GM18868 (cell line): ENCODE measurements at regions not wholly inside any gene's neighbourhood (a gene's known extent, or its start where the extent isn't known, plus 50 kb on each side); places are given as distances from the start of the nearest gene placed in this dataset.
"Not testable (repeated sequence)": the region's sequence is repeated elsewhere in the genome, so short reads cannot be mapped to it uniquely, and the experiment has no call there.

Source experiments
- ATAC-seq: cut with Tn5 transposase; IDR thresholded peaks from one replicate; pipeline ENCODE4 v1.9.1; 2021; ENCODE audit warnings: mild to moderate bottlenecking, moderate library complexity; ENCODE audit not compliant: unreplicated experiment

GRCh38 chr16:47872225-47872624, 283.6 kb downstream of the ABCC12 start:
- ATAC-seq, result no peak

GRCh38 chr16:47866423-47866822, 289.4 kb downstream of the ABCC12 start:
- ATAC-seq, result no peak

DNA sequence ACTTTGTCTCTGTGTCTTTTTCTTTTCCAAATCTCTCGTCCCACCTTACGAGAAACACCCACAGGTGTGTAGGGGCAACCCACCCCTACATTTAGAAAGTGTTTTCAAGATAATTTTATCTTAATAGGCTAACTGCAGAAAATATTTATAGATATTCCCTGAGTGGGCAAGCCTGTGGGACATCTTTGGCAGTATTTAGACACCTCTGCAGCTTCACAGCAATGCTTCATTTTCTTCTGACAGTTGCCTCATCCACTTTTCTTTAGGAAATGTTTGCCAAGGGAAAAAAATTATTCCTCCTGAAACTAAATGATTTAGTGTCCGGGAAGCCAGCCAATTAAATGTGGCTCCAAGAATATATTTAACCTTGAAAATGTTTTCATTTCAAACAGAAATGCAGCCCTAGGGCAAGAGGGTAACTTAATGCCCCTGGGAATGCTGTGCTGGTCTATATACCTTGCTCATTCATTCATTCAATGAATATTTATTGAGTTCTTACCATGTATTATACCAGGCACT, 290.4 kb downstream of the ABCC12 start:
- no peak for ATAC-seq

DNA sequence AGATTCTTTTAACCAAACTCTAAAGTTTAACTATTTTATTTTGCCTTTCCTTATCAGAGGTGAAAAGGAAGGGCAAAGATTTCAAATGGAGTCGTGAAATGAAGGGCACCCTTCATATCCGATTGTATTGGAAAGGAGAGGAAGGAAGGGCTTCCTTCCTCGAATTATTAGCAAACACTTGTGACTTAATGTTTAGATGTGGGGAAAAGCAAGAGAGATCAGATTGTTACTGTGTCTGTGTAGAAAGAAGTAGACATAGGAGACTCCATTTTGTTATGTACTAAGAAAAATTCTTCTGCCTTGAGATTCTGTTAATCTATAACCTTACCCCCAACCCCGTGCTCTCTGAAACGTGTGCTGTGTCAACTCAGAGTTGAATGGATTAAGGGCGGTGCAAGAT, 291.5 kb downstream of the ABCC12 start:
- not testable (repeated sequence) for ATAC-seq

DNA sequence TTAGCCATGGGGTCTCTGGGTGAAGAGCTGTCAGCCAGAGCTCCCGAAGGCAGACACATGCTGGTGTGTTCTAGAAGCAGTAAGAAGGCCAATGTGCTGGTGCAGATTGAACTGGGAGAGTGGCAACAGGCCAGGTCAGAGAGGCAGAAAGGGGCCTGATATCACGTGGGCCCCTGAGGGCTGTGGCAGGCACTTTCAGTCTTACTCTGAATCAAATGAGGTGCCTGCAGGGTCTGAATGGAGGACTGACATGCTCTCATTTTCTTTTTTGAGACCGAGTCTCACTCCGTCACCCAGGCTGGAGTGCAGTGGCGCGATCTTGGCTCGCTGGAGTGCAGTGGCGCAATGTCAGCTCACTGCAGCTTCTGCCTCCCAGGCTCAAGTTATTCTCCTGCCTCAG, 293.8 kb downstream of the ABCC12 start:
- no peak for ATAC-seq

DNA sequence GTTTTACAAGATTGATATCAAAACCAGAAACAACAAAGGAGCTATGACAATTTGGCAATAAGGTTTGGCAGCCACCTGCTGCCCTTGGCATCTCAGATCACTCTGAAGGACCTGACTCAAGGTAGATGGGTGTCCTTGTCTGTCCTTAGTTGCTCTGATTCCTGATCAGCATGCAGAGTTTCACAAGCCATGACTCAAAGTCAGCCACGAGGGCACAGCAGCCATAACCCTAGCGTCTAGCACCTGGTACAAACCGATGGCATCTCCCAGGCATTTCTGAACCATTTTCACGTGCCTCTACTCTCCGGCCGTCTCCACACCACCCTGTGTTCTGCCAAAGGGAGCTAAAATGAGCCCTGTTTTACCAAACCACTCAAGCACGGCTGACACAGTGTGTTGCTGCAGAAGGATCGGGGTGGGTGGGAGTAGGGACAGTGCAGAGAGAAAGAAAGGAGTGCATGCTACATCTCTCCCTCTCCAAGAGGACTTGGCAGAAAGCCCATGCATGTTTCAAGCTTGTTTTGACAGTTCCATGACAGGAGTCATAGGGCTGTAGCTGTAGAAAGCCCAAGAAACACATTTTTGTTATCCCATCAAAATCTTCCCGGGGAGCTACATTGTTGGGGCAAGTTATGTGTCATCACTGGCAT, 297.3 kb downstream of the ABCC12 start:
- no peak for ATAC-seq

GRCh38 chr16:47855431-47855830, 300.4 kb downstream of the ABCC12 start:
- no peak for ATAC-seq

DNA sequence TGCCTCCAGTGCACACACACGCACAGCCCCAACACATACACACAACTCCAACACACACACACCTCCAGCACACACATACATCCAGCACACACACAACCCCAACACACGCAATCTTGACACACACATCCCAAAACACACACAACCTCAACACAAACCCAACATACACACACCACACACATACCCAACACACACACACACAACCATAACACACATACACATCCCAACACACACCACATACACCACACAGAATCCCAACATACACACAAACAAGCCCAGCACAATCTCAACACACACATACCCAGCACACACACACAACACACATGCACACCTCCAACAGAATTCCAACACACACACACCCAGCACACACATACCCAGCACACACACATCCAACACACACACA, 301.1 kb downstream of the ABCC12 start:
- no peak for ATAC-seq

GRCh38 chr16:47852991-47853390, 302.8 kb downstream of the ABCC12 start:
- no peak for ATAC-seq

DNA sequence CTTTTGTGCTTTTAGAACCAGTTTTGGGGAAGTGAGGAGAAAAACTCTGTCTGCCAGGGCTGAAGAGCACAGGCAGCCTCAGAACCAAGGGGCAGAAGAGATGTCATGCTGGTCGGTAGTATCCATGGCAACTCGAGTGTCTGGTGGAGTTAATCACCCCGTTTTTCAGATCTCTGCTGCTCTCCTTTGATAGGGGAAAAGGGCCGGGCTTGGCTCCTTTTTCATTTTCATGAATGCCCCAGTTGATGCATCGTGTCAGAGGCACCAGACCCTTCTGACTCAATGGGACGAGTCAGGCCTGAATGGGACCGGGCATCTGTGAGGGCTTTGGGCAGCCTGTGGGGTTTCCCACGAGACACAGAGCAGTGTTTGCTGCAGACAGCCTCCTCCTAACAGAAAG, 304.6 kb downstream of the ABCC12 start:
- no peak for ATAC-seq

DNA sequence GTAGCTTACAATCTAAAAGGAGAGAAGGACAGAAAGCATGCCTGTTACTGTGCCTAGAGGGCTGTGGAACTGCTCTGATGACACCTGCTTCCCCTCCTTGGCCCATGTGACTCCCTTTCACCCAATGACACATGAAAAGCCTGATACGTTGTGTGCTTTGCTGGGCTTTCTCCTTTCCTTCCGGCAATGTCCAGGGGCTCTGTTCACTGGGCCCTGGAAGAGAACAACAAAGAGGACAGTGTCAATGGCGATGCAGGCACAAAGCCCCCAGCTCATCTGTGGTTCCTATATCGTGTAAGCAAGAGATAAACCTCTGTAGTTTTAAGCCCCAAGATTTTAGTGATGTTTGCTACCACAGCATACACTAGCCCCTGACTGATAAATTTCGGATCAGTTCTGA, 306.1 kb downstream of the ABCC12 start:
- ATAC-seq, result no peak

GRCh38 chr16:47848421-47849109, 307.2 kb downstream of the ABCC12 start:
- no peak for ATAC-seq

GRCh38 chr16:47847220-47847970, 308.4 kb downstream of the ABCC12 start:
- ATAC-seq, result no peak

DNA sequence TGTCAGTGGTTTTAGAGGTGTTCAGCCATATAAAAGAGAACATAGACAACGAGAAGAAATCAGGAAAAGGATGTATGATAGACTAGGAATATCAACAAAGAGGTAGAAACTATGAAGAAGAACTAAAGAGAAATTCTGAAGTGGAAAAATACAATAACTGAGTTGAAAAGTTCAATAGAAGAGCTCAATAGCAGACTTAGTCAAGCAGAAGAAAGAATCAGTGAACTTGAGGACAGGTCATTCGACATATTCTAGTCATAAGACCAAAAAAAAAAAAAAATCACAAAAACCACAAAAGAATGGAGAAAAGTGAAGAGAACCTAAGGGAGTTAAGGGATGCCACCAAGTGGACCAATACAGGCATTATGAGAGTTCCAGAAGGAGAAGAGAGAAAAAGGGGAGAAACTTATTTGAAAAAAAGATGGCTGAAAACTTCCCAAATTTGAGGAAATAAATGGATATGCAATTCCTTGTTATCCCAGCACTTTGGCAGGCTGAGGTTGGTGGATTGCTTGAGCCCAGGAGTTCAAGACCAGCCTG, 321.2 kb downstream of the ABCC12 start:
- ATAC-seq, result no peak

DNA sequence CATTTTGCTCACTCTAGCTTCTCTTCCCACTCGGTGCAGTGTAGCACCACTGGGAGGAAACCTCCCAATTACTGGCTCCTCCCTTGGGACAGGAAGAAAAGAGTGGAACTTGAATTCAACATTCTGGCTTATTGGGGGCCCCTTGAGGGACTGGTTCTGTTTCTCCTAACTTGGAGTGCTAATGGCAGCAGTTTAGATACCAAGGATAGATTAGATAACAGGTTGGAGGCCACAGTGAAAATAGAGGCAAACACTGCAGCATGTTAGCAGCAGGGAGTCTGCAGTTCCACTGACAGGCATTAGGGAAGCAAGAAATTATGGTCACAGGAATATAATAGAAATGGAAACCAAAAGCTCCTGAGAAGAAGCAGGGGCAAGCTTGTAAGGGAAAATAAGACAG, 322.0 kb downstream of the ABCC12 start:
- ATAC-seq, result no peak

- ATAC-seq, result no peak
Observed at GRCh38 chr16:47829850-47830600, 325.8 kb downstream of the ABCC12 start.

GRCh38 chr16:47826070-47826469, 329.7 kb downstream of the ABCC12 start:
- ATAC-seq, result no peak

DNA sequence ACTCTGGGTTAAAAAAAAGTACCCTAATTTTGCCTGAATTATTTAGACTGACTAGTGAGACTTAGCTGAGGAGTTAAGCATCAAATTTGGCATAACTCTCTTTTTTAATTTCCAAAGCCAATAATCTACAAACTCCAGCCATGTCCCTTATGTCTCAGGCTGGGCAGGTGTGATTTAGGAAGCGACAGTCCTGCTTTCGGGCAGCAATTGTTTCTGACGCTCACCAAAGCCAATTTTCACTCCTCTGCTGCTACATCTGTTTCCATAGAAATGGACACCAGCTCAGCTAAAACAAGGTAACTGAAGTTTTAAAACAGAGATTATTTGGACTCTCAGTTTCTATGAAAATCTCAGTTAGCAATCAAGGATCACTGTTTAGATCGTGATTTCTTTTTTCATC, 338.7 kb downstream of the ABCC12 start:
- ATAC-seq, result no peak

GRCh38 chr16:47816511-47816910, 339.3 kb downstream of the ABCC12 start:
- ATAC-seq, result no peak

- no peak for ATAC-seq
Observed at GRCh38 chr16:47815655-47816054, 340.1 kb downstream of the ABCC12 start.

DNA sequence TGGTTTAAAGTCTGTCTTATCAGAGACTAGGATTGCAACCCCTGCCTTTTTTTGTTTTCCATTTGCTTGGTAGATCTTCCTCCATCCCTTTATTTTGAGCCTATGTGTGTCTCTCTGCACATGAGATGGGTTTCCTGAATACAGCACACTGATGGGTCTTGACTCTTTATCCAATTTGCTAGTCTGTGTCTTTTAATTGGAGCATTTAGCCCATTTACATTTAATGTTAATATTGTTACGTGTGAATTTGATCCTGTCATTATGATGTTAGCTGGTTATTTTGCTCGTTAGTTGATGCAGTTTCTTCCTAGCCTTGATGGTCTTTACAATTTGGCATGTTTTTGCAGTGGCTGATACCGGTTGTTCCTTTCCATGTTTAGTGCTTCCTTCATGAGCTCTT, 344.0 kb downstream of the ABCC12 start:
- not testable (repeated sequence) for ATAC-seq
